H4 (cell line): ENCODE measurements at regions not wholly inside any gene's neighbourhood (a gene's known extent, or its start where the extent isn't known, plus 50 kb on each side); places are given as distances from the start of the nearest gene placed in this dataset.
"Not testable (repeated sequence)": the region's sequence is repeated elsewhere in the genome, so short reads cannot be mapped to it uniquely, and the experiment has no call there.

Experiments
- DNase-seq: peaks from one replicate; pipeline ENCODE4 v3.0.0-alpha.2; 2015; ENCODE audit warnings: low spot score

DNA sequence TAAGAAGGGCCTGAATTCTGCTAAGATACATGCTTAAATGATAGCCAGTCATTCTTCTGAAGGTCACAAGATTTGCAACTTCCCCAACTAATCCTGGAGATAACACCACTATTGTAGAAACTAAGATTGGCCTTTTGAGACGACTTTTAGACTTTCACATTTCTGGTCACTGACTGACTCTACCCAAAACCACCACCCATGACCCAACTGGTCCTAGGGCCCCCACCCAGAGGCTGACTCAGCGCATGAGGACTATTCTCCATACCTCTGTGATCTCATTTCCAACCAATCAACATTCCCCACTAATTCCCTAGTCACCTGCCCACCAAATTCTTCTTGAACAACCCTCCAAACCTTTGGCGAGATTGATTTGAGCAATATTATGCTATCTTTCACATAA, 1299.0 kb downstream of the CDH11 start:
- DNase-seq: no peak

DNA sequence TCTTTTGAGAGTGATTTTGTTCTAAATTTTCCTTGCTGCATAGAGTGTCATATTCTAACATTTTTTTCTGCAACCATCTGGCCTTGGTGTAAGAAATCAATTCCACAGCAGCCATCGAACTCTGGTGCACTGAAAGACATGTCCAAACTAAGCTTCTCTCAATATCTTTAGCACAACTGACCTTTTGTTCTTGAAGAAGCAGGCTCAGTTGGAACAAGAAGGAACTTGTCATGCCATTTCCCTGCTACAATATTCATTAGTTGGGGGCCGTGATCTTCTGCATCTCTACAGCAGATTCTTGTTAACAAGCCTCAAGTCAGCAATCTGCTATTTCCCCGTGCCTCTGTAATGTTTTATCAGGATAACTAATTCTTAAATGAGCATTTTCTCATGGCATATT, 1305.6 kb downstream of the CDH11 start:
- DNase-seq: no peak

DNA sequence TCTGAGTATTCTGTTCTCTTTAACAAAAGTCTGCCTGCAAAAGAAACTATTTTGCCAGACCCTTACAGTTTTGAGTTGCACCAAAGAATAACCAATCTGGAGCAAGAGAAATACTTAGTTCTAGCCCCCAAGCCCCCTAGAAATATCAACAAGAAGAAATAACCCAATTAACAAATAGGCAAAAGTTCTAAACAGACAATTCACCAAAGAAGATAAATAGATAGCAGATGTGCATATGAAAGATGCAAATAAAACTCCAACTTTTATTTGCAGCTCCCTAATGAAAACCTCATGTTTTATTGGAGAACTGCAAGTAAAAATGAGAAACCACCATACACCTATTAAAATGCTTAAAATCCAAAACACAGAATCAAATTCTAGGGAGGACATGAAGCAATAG, 1308.0 kb downstream of the CDH11 start:
- DNase-seq: no peak

DNA sequence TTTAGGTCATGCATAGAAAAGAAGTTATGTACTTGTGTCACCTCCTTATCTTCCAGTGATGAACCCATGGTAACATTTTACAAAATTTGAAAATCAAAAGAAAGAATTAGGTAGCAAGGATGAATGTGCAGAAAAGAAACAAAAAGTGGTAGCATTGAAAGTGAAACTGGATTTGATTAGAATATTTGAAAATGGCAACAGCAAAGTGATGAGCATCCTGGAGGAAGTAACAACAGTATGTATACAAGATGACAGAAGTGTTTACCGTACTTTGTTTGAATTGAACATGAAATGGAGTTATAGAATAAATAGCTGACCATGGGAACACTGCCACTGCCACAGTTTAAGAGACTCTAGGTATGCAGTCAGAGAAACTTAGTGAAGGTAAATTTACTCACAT, 1313.1 kb downstream of the CDH11 start:
- no peak for DNase-seq

DNA sequence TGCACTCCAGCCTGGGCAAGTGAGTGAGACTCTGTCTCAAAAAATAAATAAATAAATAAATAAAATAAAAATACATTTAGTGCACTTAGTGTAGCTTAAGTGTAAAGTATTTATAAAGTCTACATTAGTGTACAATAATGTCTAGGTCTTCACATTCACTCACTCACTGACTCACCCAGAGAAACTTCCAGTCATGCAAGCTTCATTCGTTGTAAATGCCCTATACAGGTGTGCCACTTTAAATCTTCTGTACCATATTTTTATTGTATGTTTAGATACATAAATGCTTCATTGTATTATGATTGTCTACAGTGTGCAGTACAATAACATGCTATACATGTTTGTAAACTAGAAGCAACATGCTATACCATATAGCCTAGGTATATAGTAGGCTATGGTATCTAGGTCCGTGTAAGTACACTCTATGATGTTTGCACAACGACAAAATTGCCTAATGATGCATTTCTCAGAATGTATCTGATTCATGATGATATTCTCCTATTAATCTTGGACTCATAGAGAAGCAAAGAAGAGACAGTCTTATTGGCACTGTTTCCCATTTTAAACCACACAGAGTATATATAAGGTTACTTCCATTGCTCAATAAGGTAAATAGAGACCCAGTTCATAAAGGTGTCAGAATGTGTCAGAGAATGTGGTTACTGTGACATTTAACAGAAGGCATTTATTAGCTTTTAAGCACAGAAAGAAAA, 1314.9 kb downstream of the CDH11 start:
- DNase-seq: no peak

DNA sequence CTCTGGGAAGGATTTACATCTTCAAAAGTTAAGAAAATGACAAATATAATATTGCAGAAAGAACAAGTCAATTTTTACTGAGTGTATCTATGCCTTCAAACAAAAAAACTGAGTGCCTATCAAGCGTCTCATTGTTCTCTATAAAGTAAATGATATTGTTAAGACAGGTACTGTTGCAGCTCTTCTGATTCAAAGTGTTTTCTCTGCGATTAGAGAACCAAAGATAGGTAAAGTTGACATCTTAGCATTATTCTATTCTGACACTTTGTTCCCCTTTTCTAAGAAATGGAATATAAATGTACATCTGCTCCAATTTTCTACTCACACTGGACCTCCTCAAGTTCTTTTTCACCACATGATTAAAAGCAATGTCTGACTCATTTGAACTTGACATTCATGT, 1317.7 kb downstream of the CDH11 start:
- DNase-seq: no peak

DNA sequence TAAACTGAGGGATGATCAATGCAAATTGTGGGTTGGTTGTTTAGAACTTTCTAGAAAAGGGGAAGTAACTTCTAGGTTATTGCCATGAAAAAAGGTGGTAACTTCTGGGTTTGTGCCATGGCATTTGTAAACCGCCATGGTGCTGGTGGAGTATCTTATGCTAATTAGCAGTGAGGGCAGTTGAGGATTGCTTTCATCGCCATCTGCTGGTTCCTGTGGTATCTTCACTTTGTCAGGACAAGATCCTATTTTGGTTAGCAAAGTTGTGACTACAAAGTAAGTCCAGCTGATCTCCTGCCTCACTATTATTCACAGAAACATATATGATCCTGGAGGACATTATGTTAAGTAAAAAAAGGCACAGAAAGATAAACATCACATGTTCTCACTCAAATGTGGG, 1332.3 kb downstream of the CDH11 start:
- no peak for DNase-seq

DNA sequence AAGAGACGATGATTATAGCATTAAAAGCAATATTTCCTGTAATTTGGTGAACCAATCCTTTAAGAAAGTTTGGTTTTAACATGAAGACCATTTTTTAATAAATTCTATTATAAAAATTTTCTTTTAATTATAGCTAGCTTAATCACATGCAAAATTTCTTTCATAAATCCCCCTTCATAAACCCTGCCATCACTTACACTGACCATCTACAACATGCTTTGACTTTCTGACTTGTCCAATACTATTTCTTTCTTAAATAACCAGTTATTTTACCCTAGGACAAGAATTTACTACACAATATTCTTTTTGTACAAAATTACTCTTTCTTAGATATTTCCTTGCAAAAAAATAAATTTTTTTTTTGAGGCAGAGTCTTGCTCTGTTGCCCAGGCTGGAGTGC, 1334.8 kb downstream of the CDH11 start:
- no peak for DNase-seq

DNA sequence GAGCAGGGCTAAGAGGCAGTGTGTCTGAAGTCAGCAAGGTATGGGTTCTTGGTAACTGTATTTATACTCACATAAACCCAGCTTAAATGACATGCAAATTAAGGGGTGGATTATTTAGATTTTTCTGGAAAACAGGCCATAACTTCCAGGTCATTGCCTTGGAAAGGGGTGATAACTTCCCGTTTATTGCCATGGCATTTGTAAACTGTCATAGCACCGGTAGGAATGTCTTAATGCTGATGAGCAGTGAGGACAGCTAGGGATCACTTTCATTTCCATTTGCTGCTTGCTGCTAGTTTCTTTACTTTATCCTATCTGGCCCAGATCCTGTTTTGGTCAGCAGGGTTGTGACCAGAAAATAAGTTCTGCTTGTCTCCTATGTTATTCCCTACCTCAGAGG, 1336.7 kb downstream of the CDH11 start:
- no peak for DNase-seq

DNA sequence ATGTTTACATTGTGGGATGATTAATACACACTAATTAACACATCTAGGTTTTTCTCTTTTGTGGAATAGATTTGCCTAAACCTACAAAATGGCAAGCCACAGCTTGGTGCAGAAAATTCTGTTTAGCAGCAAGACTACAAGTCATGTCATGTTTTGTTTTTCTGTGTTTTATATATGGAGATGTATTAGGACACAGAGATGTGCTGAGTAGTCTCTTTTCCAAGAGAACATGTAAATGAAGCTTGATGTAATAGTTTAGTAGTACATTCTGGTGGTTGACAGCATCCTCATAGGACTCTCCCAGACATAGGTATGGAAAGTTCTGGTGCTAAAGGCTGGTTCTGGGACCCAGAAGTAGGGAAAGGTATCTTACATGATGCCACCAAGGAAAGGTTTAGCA, 1345.4 kb downstream of the CDH11 start:
- DNase-seq: no peak

DNA sequence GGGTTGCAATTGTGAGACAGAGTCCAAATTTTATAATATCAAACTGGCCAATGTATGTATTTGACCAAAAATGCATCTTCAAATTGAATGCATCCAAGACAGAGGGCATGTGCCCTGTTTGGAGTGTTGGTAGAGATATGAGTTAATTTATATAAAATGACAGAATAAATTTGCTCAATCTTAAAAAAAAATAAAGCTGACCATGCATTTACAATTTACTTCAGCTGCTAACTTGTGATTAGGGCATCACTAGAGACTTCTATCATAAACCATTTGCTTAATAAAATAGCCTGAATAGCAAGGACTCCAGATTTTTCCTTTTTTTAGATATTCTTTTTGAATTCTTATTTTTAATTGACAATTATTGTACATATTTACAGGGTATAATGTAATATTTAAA, 1345.8 kb downstream of the CDH11 start:
- no peak for DNase-seq

DNA sequence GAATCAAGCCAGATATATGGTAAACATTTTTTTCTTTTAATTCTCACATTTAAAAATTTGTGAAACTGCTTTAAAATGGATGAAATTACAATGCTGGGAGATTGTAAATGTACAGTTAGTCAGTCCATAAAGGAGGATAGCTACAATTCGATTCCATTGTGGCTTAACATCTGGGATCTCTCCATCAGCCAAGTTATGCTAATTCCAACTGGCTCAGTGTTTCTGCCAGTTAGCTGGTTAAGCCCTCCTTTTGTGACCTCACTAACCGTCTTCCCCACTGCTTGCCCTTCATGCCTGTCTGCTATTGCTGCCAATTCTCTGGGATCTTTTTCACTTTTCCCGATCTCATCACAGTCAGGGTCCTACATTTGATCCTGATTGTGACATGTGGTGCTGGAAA, 1347.6 kb downstream of the CDH11 start:
- no peak for DNase-seq

DNA sequence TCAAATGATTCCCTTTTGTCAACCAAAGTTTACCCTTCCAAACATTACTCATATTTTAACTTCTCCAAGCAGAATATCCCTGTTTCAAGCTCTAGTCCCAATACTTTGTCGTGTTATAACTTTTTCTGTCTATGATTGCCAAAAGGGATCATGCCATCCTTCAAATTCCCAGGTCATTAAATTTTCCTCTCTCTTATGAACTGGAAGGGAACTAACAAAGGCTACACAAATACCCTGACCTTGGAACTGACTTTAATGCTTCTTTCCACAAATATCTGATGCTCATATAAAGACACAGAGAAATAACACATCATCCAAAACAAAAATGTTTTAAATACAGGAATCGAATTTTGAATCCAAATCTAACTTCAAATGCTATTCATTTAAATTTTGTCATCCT, 1352.7 kb downstream of the CDH11 start:
- DNase-seq: no peak

DNA sequence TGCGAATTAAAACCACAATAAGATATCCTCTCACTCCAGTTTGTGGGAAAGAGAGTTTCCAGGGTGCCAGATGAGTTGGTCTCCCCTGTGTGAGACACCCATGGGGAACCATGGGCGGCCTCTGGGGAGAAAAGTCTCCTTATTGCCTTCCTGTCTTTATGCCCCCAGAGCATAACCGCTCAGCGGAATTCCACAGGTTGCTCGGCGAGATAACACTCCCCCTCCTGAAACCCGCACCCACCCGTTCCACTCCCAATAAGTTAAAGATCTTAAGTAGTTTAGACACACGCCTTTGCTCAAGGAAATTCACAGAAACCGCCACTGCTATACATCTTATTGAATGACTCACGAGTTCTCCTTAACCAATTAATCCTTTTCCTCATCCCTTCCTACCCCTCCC, 1361.6 kb downstream of the CDH11 start:
- not testable (repeated sequence) for DNase-seq

DNA sequence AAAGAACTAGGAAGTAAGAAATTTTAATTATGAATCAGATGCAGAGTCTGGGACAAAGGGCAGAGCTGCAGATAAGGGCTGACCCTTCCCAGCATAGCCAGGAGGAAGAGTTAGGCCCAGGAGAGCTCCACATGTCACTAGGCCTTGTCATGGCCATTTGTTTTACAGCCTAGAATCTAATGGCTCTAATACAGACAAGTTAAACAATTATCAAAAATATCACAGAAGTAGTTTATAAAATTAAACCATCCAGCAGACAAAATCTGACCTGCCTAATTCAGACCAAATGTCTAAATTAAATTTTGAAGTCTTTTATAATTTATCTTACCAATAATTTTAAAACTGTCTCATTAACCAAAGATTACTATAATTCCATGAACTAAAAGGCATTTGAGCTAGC, 1369.5 kb downstream of the CDH11 start:
- no peak for DNase-seq

DNA sequence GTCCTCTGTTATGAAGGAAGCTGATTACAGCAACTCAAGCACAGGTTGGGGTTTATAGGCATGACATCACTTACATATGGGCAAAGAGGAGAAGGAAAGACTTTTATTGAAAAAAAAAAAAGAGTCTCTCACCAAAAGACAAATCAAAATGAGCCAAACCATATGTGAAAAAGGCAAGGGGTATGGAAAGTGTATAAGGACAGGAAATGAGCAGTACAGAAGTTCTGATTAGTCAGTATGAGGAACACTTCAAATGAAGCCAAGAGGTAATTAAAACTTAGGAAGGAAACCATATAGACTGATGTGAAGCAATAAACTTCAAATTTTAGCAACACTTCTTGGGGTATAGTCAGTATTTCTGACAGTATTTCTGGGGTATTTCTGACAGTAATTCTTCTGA, 1372.6 kb downstream of the CDH11 start:
- no peak for DNase-seq

DNA sequence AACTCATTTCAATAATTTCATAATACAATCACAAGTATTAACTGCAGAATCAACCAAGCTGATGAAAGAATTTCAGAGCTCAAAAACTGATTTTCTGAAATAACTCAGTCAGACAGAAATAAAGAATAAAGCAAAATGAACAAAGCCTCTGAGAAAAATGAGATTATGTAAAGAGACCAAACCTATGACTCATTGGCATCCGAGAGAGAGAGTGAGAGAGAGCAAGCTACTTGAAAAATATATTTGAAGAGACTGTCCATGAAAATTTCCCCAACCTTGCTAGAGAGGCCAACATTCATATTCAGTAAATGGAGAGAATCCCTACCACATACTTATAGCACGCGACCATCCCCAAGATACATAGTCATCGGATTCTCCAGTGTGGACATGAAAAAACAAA, 1376.4 kb downstream of the CDH11 start:
- no peak for DNase-seq

DNA sequence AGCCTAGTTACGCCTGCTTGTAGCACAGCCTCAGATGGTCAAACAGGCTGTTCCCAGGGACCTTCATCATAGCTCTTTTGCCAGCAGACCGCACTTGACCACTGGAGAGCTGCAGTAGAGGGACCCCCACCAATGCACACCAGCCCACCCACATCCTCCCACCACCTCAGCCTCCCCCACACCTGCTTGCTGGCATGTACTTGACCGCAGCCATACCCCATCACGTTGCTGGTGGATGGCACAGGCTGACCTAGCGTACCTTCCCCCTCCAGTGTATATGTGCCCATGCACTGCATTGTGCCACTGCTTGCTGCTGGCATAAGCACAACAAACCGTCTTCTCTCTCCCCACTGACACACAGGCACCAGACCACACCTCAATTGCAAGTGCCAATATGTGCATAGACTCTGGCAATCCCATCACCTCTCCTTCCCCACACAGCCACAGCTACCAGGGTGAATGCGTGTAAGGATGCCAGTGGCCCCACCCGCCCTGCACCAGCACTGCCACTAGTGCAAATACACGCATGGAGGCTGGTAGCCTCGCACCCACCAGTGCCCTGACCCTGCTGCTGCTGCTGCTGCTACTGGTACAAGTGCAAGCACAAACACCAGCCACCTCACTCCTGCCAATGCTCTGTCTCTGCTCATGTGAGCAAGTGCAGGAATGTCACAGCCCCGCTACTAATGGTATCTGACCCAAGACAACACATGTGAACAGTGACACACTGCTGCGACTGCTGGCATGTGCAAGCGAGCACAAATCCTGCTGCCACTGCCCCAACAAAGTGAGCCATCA, 1377.6 kb downstream of the CDH11 start:
- DNase-seq: no peak

DNA sequence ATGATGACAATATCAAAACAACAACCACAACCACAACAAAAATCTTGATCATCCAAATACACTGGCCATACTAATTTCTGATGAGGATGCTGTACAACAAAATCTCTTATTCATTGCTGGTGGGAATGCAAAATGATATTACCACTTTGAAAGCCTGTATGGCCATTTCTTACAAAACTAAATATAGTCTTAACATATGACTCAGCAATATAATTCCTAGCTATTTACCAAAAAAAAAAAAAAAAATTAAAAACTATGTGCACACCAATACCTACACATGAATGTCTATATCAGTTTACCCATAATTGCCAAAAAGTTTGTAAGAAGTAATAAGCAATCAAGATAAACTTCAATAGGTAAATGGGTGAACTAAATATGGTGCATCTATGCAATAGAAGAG, 1379.7 kb downstream of the CDH11 start:
- no peak for DNase-seq

DNA sequence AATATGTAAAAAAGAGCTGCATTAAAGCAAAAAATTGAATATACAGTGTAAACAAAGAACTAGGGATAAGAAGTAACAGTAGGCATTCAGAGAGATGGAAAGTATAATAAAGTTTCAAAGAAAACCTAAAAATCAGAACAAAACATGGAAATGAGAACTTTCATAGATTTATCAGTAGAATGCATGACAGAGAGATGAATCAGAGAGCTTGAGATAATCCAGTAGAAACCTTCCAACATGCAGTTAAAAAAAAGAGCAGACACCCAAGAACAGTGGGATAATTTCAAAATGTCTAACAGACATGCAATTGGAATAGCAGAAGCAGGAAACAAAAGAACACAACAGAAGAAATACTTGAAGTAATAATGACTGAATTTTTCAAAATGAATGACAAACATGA, 1384.2 kb downstream of the CDH11 start:
- DNase-seq: no peak

DNA sequence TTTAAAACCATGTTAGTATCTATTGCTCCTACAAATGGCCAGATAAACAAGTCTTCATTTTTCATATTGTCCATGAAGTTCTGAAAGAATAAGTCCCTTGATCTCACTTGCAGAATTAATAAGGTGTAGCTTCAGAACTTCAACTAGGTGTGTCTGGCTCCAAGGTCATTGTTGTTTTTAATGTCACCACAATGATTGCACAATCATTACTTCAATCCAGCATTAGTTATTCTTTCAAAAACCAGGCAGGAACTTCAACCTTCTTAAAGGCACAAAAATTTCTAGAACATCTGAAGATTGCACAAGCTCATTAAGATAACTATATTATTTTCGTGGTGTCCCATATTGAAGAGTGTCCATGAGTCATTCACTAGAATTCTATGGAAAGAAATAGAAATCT, 1386.4 kb downstream of the CDH11 start:
- DNase-seq: no peak

DNA sequence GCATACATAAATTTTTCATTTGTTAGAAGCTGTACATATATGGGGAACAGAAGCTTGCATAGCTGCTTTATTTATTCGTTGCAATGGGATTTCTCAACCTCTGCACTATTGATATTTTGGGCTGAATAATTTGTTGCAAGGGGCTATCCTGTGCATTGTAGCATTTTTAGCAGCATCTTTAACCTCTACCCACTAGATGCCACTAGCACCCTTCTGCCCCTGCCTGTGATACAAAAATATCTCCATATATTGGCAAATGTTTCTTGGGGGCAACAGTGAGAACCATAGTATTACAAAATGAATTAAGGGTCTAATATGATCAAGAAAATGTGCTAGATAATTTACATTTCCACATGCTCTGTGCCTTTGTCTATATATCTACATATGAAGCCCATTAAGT, 1401.0 kb downstream of the CDH11 start:
- DNase-seq: no peak

DNA sequence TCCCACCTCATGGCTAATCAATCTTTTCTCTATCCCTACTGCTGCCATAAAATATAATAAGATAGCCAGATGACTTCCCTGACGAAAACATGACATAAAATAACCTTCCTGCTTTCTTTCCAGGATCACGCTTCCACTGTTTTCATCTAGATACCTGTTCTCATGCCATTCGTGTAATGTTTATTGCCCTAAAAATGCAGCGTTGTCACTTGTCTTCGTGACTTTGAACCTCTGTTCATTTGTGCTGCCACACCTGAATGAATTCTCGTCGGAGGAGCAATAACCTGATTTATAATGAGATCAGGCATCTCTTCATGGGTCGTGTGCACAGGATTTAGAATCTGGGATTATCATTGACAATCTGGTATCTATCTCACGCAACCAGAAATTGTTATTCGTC, 1401.9 kb downstream of the CDH11 start:
- DNase-seq: no peak

DNA sequence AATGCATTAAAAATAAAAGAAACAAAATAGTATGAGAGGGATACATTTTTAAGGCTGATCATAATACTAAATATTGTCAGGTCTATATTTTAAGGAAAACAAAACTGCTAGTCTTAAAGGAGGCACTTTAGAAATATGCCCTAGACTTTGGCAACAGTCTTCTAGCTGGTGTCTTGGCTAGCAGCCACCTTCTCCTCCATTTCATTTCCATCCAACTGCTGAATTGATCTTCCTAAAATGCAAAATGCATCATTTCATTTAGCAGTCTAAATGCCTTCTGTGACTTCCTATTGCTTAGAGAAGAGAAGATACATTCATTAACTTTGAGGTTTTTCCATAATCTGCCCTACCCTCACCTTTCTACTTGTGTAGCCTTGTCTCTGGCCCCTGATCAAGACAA, 1404.1 kb downstream of the CDH11 start:
- DNase-seq: no peak
